MM.1S (cell line): ENCODE measurements at regions not wholly inside any gene's neighbourhood (a gene's known extent, or its start where the extent isn't known, plus 50 kb on each side); places are given as distances from the start of the nearest gene placed in this dataset.

Experiments used
- DNase-seq: peaks from one replicate; pipeline ENCODE4 v3.0.0-alpha.2; 2015
- H2AFZ ChIP-seq: fragments of 300-600 bp; sonication (generic); 2 replicates; pipeline ENCODE4 v1.6.0; 2016; ENCODE audit warnings: antibody characterized with exemption, low read length
- H3F3A ChIP-seq: fragments of 300-600 bp; sonication (generic); 2 replicates; pipeline ENCODE4 v1.6.1; 2016; ENCODE audit warnings: mild to moderate bottlenecking, antibody characterized with exemption, low read length, moderate library complexity, mixed read lengths; ENCODE audit not compliant: insufficient read depth
- H3K27ac ChIP-seq: fragments of 300-600 bp; sonication (generic); 2 replicates; pipeline ENCODE4 v1.5.1; 2016; ENCODE audit warnings: mild to moderate bottlenecking, low read length
- H3K27me3 ChIP-seq: fragments of 300-600 bp; sonication (generic); replicated peaks from 2 replicates; pipeline ENCODE4 v1.6.0; 2016; ENCODE audit warnings: low read length; ENCODE audit not compliant: insufficient read depth
- H3K36me3 ChIP-seq: fragments of 300-600 bp; sonication (generic); replicated peaks from 2 replicates; pipeline ENCODE4 v1.6.1; 2016; ENCODE audit warnings: mild to moderate bottlenecking, low read length, mixed read lengths; ENCODE audit not compliant: insufficient read depth
- H3K4me1 ChIP-seq: fragments of 300-600 bp; sonication (generic); 2 replicates; pipeline ENCODE4 v1.6.1; 2016; ENCODE audit warnings: low read length, mixed read lengths
- H3K4me2 ChIP-seq: fragments of 300-600 bp; sonication (generic); 2 replicates; pipeline ENCODE4 v1.6.0; 2016; ENCODE audit warnings: low read depth, low read length
- H3K4me3 ChIP-seq: fragments of 300-600 bp; sonication (generic); 2 replicates; pipeline ENCODE4 v1.5.1; 2016; ENCODE audit warnings: low read length, mixed read lengths
- H3K79me2 ChIP-seq: fragments of 300-600 bp; sonication (generic); 2 replicates; pipeline ENCODE4 v1.6.1; 2016; ENCODE audit warnings: mixed run types, low read length, mixed read lengths
- H3K9ac ChIP-seq: fragments of 300-600 bp; sonication (generic); 2 replicates; pipeline ENCODE4 v1.6.1; 2016; ENCODE audit warnings: low read length, mixed read lengths
- H3K9me2 ChIP-seq: fragments of 300-600 bp; sonication (generic); replicated peaks from 2 replicates; pipeline ENCODE4 v1.6.1; 2016; ENCODE audit warnings: mild to moderate bottlenecking, low read length, mixed read lengths; ENCODE audit not compliant: insufficient read depth
- H3K9me3 ChIP-seq: fragments of 300-600 bp; sonication (generic); replicated peaks from 2 replicates; pipeline ENCODE4 v1.6.1; 2016; ENCODE audit warnings: mild to moderate bottlenecking, low read length, mixed read lengths; ENCODE audit not compliant: insufficient read depth
- H4K20me1 ChIP-seq: fragments of 300-600 bp; sonication (generic); 2 replicates; pipeline ENCODE4 v1.6.1; 2016; ENCODE audit warnings: mild to moderate bottlenecking, low read length, moderate library complexity, mixed read lengths; ENCODE audit not compliant: insufficient read depth
- EZH2 ChIP-seq: fragments of 300-600 bp; sonication (generic); optimal IDR thresholded peaks from 2 replicates; pipeline ENCODE3; 2017; ENCODE audit warnings: low read depth, mild to moderate bottlenecking, antibody characterized with exemption, low read length, mixed read lengths
- EZH2phosphoT487 ChIP-seq: fragments of 300-600 bp; sonication (generic); IDR thresholded peaks from 2 replicates; pipeline ENCODE4 v1.6.1; 2018; ENCODE audit warnings: antibody characterized with exemption, low read length
- TF ChIP-seq, protein P1 (sequence below): fragments of 300-600 bp; sonication (generic); IDR thresholded peaks from 2 replicates; pipeline ENCODE4 v1.5.1; 2016; ENCODE audit warnings: antibody characterized with exemption, low read length, mixed read lengths

DNA sequence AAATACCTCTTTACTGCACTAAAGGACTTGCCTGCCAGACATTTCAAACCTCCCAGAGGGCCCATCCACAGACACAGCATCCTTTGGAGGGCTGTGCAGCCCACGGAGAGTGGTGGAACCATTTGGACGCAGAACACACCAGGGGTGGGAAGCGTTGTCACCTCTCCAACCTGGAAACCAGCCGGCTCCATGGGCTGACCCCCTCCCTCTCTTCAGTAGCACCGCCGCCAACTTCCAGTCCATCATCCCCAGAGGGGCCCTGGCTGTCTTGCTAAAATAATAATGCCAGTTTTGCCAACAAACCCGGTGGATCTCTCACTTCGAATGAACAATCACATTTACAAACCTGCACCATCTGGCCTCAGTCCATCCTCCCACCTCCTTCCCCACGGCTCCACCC is 203.9 kb downstream of the FBXO15 start:
- Histone ChIP-seq H3K9me2 (no peaks in the 10 kb centered on the region), H3F3A (no peaks in the 10 kb centered on the region), H3K4me1 (no peaks in the 10 kb centered on the region), H3K4me3 (no peak overlapping the region), H3K36me3 (no peaks in the 10 kb centered on the region), H3K79me2 (no peaks in the 10 kb centered on the region), H3K27ac (no peak overlapping the region), H3K9me3 (no peaks in the 10 kb centered on the region), H2AFZ (no peak overlapping the region), H3K9ac (no peak overlapping the region), H4K20me1 (no peaks in the 10 kb centered on the region), H3K4me2 (no peak overlapping the region), H3K27me3 (no peaks in the 10 kb centered on the region)
- DNase-seq = no peak
- TF ChIP-seq, protein P1, sequence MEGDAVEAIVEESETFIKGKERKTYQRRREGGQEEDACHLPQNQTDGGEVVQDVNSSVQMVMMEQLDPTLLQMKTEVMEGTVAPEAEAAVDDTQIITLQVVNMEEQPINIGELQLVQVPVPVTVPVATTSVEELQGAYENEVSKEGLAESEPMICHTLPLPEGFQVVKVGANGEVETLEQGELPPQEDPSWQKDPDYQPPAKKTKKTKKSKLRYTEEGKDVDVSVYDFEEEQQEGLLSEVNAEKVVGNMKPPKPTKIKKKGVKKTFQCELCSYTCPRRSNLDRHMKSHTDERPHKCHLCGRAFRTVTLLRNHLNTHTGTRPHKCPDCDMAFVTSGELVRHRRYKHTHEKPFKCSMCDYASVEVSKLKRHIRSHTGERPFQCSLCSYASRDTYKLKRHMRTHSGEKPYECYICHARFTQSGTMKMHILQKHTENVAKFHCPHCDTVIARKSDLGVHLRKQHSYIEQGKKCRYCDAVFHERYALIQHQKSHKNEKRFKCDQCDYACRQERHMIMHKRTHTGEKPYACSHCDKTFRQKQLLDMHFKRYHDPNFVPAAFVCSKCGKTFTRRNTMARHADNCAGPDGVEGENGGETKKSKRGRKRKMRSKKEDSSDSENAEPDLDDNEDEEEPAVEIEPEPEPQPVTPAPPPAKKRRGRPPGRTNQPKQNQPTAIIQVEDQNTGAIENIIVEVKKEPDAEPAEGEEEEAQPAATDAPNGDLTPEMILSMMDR = no peak
- TF ChIP-seq EZH2phosphoT487 = no peak
- TF ChIP-seq EZH2 = no peak

DNA sequence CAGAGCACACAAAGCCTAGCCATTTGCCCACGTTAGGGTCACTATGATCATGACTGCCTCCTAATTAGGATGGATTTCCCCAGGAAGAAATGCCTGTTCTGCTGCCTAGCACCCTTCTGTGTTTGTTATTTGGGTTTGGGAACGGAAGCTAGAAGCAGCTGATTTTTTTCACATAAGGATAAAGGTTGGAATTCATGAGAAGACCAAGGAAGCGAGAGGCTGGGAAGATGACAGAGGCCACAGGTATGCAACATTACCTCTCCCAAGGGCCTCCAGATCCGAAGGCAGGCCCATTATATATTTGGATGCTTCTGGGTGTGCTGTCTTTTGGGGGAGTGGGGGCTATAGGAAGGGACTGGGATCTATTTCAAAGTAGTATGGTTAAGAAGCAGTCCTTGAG is 204.7 kb downstream of the FBXO15 start:
- H2AFZ ChIP-seq = no peak overlapping the region
- no peaks in the 10 kb centered on the region for H3K9me2 ChIP-seq

DNA sequence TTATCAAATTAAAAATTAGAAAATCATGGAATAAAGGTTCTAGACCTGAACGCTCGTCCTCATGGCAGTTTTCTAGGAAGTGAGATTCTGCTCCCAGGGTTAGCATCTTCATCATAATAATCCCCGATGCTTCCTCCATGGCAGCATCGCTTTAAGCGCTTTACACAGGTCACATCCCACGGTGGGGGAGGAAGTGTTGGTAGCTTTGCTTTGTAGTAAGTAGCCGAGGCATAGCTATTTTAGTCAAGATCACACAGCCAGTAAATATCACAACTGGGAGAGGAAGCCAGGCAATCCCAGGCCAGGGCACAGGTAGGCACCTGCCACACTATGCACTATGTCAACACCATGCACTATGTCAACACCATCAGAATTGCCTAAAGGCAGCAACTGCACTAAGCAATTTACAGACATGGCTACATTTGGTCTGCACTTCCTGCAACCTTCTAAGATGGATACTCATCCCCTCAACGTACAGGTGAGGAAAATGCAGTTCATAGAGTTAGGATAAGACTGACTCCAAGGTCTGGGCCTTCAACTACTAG is 205.5 kb downstream of the FBXO15 start:
- Histone ChIP-seq H3K4me2 (no peak overlapping the region), H4K20me1 (no peaks in the 10 kb centered on the region), H3K79me2 (no peaks in the 10 kb centered on the region), H3K27me3 (no peaks in the 10 kb centered on the region), H2AFZ (no peak overlapping the region), H3K4me1 (no peaks in the 10 kb centered on the region), H3F3A (no peaks in the 10 kb centered on the region), H3K27ac (no peak overlapping the region), H3K9ac (no peak overlapping the region), H3K9me2 (no peaks in the 10 kb centered on the region), H3K4me3 (no peak overlapping the region), H3K9me3 (no peaks in the 10 kb centered on the region), H3K36me3 (no peaks in the 10 kb centered on the region)
- TF ChIP-seq EZH2 = no peak
- TF ChIP-seq EZH2phosphoT487 = no peak
- TF ChIP-seq, protein P1 = no peak
- DNase-seq = no peak

More for the DNA sequence above, 204.7 kb downstream of the FBXO15 start:
- no peaks in the 10 kb centered on the region for H3K79me2 ChIP-seq
- no peaks in the 10 kb centered on the region for H3K4me1 ChIP-seq
- no peaks in the 10 kb centered on the region for H3F3A ChIP-seq
- no peak overlapping the region for H3K4me2 ChIP-seq
- H4K20me1 ChIP-seq = no peaks in the 10 kb centered on the region
- no peak for TF ChIP-seq EZH2
- TF ChIP-seq EZH2phosphoT487 = no peak
- TF ChIP-seq, protein P1 = no peak
- H3K27ac ChIP-seq = no peak overlapping the region
- H3K4me3 ChIP-seq = no peak overlapping the region
- H3K9ac ChIP-seq = no peak overlapping the region
- no peaks in the 10 kb centered on the region for H3K9me3 ChIP-seq
- H3K27me3 ChIP-seq = no peaks in the 10 kb centered on the region
- no peak for DNase-seq
- no peaks in the 10 kb centered on the region for H3K36me3 ChIP-seq
